Urothelium cell line (cell line): ENCODE measurements at regions not wholly inside any gene's neighbourhood (a gene's known extent, or its start where the extent isn't known, plus 50 kb on each side); places are given as distances from the start of the nearest gene placed in this dataset.

Source experiments
- DNase-seq: peaks from one replicate; pipeline ENCODE4 v3.0.0; 2011; ENCODE audit warnings: low spot score, mixed read lengths
- FAIRE-seq: peaks from 2 replicates; lab custom pipeline; 2011; peaks lifted over from hg19 to GRCh38; lab: Jason Lieb, UNC

DNA sequence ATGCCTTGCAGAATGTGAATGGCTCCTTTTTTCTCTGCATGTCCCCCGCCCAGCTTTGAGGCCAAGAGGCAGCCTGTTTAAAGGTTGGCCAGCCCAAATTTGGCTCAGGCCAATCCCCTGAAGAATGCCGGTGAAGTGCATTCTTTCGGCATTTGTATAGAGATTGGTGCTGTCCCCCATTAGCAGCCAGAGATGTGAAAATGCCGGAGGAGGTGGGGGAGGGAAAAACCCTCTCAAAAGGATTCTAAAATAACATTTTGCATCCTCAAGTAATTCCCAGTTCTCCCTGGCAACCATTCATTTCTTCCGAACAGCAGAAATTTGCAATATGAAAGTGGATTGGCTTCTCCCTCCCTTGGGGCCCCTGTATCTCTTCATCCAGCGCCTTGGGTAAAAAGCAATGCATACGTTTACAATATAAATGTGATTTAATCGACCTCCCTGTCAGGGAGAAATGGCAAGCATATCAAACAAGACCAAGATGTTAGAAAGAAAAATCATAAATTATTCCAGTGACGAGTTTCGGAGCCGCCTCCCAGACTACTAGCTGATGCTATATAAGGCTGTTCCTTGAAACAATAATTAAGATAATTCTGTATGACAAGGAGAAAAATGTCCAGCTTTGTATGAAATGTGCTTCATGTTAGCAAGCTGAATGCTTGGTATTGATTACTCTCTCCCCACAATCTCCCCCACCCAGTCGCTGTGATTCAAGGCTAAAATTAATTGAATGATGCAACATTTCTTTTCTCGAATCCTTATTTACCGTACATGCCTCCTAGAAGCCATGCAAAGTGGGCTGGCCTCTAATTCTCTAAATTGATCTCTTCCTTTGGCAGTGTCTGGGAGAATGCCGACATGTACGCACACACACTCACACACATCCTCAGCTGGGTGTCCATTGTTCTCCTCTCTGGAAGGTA lies 323.7 kb downstream of the RPS24 start:
- FAIRE-seq (no peak), DNase-seq (no peak)

DNA sequence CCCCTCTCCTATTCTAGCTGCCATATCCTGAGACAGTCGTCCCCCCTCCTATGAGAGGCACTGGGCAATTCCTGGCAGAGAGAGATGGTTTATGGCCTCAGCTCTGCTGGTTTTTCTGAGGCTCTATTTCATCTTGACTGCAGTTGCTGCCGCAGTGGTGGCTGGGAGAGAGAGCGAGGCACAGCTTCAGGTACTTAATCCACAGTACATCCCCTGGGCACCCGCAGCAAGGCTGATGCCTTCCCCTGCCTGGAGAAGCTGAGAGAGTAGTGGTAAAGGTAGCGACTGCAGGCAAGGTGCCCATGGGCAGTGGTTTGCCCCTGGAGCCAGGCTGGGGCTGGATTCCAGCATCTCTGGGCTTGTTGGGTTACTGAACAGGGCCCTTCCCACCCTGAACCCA lies 324.7 kb downstream of the RPS24 start:
- no peak for FAIRE-seq
- no peak for DNase-seq

DNA sequence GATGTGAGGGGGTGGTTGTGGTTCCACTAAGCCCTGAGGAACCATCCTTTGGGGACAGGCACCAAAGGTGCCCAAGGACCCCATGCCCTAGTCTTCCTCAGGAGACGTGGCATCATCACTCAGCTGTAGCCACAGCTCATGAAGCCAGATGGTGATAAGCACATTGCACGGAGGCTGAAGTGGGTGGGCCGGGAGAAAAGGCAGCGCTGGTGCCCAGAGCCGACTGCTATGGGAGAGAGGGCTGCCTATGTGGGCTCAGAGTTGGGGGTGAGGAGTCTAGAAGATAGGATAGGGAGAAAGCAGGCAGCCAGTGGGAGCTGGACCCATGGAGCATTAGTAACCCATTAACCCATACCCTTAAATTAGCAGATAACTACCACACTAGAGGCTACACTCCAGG lies 325.3 kb downstream of the RPS24 start:
- DNase-seq (no peak), FAIRE-seq (no peak)

DNA sequence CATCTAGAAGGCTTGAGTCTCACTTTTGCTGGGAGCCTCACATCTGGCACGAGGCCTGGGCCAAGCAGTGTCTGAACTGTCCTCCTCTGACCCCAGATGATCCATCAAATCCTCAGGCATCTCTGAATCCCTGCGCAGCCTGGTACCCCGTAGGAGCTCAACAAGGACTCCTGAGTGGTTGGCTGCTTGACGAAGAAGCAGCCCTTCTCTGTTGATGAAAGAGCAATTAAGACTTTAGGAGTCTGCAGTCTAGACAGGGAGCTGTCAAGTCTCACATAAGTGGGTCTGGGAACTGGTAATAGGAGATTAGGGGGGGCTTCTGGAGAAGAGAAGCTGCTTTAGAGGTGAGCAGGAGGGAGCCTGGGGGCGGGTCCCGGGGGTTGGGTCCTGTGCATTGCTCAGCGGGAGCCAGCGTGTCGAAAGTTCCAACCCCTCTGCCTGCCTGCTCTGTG lies 326.0 kb downstream of the RPS24 start:
- DNase-seq (no peak), FAIRE-seq (no peak)

DNA sequence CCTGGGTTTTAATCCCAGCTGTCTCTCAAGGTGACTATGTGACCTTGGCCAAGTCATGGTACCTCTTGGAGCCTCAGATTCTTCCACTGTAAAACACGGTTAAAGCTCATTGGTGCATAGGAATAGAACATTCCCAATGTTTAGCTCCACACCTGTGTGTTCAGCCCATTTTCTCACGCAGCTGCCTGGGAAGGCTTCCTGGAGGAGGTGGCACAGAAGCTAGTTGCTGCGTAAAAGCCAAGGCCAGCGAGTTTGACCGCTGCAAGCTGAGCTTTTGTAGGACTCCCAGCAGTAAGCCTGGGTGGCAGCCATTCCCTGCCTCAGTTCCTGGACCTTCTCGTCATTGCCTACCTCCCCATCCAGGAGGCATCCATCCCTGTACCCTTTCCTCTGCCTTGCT lies 326.6 kb downstream of the RPS24 start:
- FAIRE-seq (no peak), DNase-seq (no peak)

DNA sequence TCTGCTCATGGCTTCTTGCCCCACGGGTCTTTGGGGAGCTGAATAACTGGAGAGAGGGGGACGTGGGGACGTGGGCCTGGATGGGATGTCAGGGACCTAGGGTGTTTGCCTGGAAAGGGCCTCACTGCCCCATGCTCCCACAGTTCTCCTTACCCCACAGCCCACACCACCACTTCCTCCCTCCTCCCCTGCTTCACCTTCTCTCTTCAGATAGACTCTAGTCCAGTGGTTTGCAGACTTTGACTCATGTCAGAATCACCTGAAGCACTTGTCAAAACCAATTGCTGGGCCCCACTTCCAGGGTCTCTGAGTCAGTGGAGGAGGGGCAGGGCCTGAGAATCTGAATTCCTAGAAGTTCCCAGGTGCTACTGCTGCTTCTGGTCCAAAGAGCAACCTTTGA lies 327.4 kb downstream of the RPS24 start:
- no peak for DNase-seq
- no peak for FAIRE-seq

DNA sequence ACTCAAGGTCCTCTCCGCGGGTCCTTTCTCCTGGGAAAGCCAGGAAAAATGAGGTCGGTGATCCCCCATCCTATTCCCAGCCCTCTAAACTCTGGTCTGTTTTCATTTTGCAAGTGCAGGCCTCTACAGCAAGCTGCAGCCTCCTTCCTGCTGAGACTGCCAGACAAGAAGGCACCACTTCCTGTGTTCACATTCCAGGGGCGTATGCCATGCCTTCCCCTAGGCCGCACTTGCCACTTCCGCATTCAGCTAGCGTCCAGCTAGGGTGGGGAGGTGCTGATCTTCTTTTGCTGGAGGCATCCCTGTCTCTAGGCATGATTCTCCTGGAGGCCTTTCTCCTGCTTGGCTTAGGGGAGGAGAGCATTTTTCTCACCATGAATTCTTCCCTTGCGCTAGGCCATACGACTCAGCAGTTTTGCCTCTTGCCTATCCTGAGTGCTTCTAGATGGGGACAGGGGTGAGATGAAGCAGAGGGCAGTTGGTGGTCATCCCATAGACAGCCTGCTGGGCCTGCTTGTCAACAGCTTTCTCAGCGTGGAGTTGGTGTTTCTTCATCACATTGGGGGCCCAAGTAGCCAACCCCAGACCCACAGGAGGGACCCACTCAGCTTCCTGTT lies 328.9 kb downstream of the RPS24 start:
- FAIRE-seq (no peak), DNase-seq (peak; percentile 49)

DNA sequence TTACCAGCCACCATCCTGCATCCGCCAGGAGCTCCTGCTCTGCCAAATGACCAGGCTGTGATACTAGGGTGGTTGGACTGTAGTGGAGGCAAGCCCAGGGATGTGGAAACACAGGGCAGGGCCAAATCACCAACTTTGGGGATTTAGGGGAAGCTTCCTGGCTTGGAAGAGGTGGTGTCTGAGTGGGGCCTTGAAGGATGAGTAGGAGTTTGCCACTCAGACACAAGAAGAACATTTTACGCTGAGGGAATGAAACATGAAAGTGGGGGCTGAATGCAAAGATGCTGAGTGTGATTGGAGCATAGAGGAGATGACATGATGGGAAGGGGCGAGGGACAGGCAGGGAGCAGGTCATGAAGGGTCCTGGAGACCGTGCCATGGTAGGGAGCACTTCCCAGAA lies 329.5 kb downstream of the RPS24 start:
- DNase-seq (no peak), FAIRE-seq (peak; percentile 89)

DNA sequence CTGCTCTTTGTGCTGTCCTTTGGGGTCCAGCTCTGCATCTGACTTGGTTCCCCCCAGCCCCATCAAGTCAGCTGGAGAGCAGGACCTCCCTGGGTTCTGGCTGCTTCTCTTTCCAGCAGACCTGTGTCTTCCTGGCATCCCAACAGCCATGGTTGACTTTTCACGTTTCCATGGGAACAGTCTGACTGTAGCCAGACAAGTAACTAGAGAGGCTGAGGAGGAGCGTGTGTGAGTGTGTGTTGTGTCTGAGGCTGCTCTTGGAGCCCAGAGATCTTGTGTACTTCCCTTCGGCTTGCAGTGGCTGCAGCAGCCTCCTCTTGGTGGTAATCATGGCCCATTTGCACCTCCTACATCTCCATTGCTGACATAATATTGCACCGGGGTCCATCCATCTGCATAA lies 332.0 kb downstream of the RPS24 start:
- DNase-seq (no peak), FAIRE-seq (no peak)

DNA sequence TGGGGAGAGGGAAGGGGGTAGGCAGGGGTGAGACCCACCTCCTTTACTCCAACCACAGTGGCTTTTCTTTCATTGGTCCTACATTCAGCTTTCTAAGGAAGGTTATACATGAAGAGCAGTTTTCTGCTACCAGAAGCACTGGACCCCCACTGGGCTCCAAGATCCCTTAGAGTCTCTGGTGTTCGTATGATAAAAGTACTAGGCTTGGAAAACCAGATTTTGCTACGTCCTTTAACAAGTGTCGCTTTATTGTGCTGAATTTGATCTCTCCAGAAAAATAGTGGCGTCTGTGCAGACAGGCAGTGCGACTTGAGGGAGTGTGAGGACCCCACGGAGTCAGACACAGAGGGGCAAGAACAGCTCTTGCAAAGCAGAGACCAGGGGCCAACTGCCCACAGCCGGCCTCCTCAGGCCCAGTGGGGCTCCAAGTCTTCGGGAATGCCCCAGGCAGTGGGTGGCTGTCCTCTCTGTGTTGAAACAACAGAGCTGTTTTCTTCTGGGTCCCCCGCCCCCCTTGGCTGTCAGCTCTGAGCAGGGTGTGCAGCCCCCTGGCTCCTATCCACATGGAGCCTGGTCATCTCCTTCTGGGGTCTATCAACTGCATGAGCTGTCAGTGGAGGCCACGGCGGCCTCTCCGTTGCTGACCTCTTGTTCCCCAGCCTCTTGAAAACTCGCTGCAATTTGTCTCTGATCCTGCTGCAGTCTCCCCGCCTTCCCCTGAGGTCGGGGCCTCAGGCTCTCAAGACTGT lies 333.2 kb downstream of the RPS24 start:
- DNase-seq (no peak), FAIRE-seq (no peak)

DNA sequence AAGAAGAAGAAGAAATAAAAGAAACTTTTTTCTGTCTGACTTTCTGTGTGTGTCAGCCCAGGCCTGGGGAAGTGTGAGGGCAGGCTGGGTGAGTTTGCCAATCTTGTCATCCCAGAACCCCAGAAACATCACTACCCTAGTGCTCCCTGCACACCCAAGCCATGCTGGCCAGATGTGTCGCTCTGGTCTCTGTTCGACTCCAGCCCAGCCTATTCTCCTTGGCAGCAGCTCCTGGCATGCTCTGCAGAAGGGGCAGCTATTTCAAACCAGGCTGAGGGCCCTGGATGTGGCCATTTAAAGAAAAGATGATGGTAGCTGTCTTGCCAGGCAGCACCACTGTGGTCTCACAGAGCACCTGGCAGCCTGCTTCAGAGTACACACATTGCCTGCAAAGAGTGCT lies 334.1 kb downstream of the RPS24 start:
- DNase-seq: no peak
- FAIRE-seq: peak; percentile 23

DNA sequence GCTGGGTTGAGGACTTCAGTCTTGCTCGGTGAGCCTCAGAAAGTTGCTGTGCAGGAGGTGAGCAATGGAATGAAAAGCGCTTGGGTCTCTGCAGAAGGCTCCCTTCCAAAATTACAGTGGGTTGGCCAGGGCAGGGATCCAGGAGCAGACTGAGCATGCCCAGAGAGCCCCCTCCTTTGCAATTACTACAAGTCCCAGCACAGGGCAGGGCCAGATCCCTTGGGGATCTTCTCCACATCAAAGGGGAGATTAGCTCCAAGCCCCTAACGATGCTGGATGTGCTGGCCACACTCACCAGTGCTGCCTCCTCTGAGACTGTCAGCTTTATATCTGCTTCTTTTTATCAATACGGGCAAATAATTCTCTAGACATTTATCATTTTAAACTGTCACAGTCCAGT lies 337.5 kb downstream of the RPS24 start:
- FAIRE-seq: no peak
- no peak for DNase-seq

DNA sequence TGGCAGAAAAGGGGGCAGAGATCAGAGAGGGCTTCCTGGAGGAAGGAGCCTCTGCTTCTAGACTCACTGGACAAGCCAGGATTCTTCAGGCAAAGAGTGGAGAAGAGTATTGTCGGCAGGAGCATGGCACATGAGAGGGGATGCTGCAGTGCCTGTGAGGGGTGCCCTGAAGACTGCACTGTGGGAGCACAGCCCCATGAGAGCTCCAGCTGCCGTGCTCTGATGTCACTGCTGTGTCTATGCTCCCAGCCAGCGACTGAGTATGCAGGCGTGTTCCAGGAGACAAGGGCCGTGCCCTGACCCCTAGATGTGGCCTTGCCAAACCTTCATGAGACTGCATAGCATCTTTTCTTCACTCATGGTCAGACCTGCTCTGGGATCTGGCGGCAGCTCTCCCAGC lies 339.1 kb downstream of the RPS24 start:
- no peak for DNase-seq
- no peak for FAIRE-seq

DNA sequence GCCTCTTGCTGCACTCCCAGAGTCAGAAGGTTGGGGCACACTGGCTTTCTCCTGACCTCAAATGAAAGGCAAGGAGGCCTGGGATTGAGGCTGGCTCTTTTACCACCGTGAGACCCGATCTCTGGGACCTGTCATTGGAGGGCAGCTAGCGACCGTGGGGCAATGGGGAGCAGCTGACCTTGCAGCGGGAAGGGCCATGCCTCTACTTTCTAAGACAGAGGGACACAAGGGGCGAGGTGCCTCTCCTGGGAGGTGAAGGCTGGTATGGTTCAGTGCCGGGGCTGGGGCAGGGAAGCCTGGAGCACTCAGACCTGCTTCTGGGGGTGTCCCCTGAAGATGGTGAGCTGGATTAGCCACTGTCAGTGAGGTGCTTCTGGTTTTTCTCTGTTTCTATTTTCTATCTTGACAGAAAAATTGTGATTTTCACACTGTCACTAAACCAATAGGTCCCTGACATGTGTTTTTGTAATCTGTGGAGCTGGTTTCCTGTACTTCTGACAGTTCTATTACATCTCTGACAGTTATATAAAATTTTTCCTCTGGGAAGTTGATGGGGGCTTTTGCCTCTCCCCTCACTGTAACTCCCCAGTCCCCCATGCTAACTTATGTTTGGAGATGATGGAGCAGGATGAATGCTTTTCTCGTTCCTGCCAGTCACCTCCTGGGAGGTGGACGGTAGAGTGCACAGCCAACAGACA lies 340.8 kb downstream of the RPS24 start:
- FAIRE-seq: no peak

DNA sequence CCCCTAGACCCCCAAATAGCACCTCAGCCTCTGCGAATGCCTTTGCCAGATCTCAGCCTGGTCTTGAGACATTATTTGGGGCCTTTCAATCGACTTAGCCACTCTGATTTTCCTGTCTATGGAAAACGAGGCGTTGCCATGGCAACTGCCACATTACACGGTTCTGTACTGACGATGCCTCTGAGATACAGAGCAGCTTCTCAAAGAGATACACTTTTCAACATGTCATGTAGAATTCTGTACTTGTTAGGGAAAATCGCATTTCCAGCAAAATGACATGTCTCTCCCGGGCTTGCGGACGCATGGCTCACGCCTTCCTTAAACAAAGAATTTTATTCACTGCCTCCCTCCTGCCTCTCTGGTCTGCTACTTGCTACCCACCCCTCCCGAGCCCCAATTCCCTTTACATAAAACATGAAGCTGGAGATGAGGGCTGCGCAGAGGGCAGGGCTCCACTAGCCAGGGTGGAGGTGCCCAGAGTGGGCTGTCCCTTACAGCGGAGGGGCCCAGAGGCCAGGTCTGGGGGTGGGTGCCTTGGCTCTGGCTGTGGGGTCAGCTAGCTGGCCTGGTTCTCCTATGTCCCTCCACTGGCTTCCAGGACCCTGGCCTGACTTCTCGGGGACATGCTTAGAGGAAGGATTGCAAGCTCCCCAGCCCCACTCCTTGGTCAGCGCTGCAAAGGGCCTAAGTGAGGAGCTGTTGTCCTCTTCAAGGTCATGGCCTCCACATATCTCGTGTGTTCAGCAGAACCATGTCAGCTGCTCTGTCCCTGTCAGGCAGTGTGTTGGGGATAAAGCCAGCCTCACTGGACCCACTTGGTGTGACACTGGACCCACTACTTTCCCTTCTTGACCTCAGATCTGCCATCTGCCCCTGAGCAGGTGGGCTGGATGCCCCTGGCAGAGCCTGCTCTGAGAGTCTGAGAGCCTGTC lies 342.5 kb downstream of the RPS24 start:
- no peak for DNase-seq

More for the DNA sequence above, 340.8 kb downstream of the RPS24 start:
- no peak for DNase-seq

DNA sequence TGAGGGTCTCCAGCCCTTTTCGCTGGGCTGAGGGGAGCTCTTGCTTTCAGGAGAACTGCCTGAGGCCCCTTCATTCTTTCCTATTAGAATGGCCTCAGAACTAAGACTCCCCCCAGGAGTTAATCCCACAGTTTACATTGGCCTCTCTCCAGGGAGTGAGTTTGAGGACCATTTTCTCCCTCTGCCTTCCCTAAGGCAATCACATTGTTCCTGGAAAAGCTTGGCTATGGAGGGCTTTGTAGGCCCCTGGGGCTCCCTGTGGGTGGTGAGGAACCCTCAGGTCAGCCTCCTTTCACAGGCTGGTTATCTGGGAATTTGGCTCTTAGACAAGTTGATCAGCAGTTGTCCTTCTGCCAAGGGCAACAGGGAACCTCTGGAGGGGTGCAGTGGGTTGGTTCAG lies 343.7 kb downstream of the RPS24 start:
- FAIRE-seq: no peak
- no peak for DNase-seq

More for the DNA sequence above, 342.5 kb downstream of the RPS24 start:
- FAIRE-seq: no peak

DNA sequence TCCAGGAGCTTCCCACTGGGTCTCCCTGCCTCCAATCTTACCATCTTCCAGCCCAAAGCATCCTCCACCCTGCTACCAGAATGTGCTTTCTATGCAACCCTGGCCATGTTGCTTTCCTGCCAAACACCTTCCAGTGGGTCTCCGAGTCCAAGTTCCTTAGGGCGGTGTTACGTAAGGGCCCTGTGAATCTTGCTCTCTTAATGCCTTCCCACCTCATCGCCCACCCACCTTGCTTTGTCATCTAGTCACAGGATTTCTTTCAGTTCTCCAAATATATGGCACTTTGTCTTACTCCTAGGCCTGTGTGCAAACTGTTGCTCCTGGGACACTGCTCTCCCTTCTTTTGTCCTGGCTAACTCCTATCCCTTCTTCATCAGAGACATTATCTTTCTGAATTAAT lies 344.5 kb downstream of the RPS24 start:
- FAIRE-seq (no peak), DNase-seq (no peak)

DNA sequence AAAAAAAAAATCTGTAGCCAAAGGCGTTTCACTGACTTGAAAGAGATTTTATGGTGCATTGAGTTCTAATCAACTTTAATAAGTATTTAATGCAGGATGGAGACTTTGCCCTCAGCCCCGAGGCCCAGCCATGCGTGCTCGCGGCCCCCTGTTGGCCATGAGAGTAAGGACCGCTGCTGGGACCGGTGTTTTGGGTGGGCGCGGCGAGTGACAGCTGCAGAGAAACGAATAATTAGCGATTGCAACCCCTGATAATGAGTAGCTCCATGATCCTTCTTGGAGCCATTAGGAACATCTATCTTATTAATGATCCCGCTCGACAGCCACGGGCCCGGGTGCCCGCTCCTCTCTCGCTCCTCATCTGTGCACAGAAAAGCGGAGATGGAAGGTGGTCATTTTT lies 347.4 kb downstream of the RPS24 start:
- no peak for DNase-seq
- FAIRE-seq: no peak

DNA sequence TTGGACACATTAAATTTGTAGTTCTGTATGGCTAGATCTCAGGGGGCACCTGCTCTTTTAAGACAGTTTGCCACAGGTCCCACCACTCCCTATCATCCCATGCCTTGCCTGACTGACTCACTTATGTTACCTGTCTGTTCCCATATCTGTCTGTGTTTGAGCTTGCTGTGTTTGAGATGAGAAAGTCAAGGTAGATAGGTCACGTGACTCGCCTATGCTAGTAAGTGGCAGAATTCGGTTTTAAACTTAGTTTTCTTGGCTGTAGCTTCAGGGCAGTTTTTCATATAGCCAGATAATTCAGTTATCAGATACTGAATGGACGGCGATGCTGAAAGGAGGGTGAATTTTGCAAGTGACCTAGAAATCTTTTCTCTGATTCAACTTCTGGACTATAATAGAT lies 348.4 kb downstream of the RPS24 start:
- no peak for FAIRE-seq
- DNase-seq: no peak

DNA sequence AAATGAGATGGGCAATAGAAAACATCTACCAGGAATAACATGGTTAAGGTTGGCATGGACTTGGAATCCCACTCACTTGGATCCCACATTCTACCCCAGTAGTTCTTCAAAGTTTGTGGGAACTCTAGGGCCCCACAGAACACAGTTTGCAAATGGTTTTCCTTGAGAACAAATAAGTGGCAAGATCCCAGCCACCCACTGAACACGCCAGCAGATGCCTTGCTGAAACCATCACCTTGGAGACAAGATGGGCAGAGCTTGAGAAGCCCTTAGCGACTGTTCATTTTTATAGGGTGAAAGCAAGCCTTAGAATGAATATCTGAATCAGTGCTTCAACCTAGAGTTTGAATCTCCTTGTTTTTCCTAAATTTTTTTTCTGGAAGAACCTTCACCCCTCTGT lies 349.1 kb downstream of the RPS24 start:
- FAIRE-seq: no peak

More for the DNA sequence above, 349.1 kb downstream of the RPS24 start:
- no peak for DNase-seq
